WERI-Rb-1 (cell line): ENCODE measurements at regions not wholly inside any gene's neighbourhood (a gene's known extent, or its start where the extent isn't known, plus 50 kb on each side); places are given as distances from the start of the nearest gene placed in this dataset.

ENCODE experiments used
- DNase-seq: peaks from one replicate; pipeline ENCODE4 v3.0.0-alpha.2; 2020
- H3K27ac ChIP-seq: fragments of 250-450 bp; sonication (Bioruptor Pico); 2 replicates; pipeline ENCODE4 v1.5.1; 2020; ENCODE audit warnings: mild to moderate bottlenecking, moderate library complexity
- H3K27me3 ChIP-seq: fragments of 250-450 bp; sonication (Bioruptor Pico); 2 replicates; pipeline ENCODE4 v1.5.1; 2021; ENCODE audit warnings: mild to moderate bottlenecking, low read depth, moderate library complexity; ENCODE audit not compliant: insufficient read depth, severe bottlenecking
- H3K36me3 ChIP-seq: fragments of 250-450 bp; sonication (Bioruptor Pico); 2 replicates; pipeline ENCODE4 v1.5.1; 2020; ENCODE audit warnings: mild to moderate bottlenecking, moderate library complexity
- H3K4me3 ChIP-seq: 2 replicates; pipeline ENCODE4 v1.5.1; 2011; ENCODE audit warnings: low read depth, mild to moderate bottlenecking, control low read depth, low read length
- H3K9me3 ChIP-seq: fragments of 250-450 bp; sonication (Bioruptor Pico); 2 replicates; pipeline ENCODE4 v1.5.1; 2021; ENCODE audit warnings: mild to moderate bottlenecking, moderate library complexity; ENCODE audit not compliant: severe bottlenecking
- TF ChIP-seq, protein P1 (sequence below): IDR thresholded peaks from 2 replicates; pipeline ENCODE4 v1.5.1; 2011; ENCODE audit warnings: low read depth, mild to moderate bottlenecking, control low read depth, inconsistent platforms, low read length

DNA sequence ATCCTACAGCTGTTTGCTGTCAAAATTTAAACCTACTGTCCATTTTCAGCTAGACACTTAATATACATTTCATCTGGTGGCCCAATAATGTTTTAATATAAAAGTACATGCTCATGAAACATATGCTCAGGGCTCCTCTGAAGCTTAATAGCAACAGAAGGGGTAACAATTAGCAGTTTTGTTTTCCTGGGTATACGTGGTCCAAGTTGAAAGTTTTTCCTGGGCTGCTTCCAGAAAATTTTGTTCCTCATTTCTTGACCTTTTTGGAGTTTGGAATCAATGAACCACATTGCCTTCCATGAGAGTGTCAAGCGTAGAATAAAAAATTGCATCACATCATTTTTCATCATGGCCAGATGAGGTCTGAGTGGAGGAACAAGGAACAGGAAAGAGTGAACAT is 537.3 kb upstream of the MGMT start:
- no peak overlapping the region for H3K4me3 ChIP-seq
- TF ChIP-seq, protein P1, sequence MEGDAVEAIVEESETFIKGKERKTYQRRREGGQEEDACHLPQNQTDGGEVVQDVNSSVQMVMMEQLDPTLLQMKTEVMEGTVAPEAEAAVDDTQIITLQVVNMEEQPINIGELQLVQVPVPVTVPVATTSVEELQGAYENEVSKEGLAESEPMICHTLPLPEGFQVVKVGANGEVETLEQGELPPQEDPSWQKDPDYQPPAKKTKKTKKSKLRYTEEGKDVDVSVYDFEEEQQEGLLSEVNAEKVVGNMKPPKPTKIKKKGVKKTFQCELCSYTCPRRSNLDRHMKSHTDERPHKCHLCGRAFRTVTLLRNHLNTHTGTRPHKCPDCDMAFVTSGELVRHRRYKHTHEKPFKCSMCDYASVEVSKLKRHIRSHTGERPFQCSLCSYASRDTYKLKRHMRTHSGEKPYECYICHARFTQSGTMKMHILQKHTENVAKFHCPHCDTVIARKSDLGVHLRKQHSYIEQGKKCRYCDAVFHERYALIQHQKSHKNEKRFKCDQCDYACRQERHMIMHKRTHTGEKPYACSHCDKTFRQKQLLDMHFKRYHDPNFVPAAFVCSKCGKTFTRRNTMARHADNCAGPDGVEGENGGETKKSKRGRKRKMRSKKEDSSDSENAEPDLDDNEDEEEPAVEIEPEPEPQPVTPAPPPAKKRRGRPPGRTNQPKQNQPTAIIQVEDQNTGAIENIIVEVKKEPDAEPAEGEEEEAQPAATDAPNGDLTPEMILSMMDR, result no peak
- peaks cover 3% of the 10 kb centered on the region for H3K27me3 ChIP-seq
- no peaks in the 10 kb centered on the region for H3K9me3 ChIP-seq
- no peaks in the 10 kb centered on the region for H3K36me3 ChIP-seq
- no peak for DNase-seq
- H3K27ac ChIP-seq, result no peak overlapping the region

- no peaks in the 10 kb centered on the region for H3K9me3 ChIP-seq
- TF ChIP-seq, protein P1, result no peak
- H3K4me3 ChIP-seq, result no peak overlapping the region
- no peak overlapping the region for H3K27ac ChIP-seq
- H3K36me3 ChIP-seq, result no peaks in the 10 kb centered on the region
- DNase-seq, result no peak
- peaks cover 3% of the 10 kb centered on the region for H3K27me3 ChIP-seq
Measured at GRCh38 chr10:128930515-128930914, 536.5 kb upstream of the MGMT start.

DNA sequence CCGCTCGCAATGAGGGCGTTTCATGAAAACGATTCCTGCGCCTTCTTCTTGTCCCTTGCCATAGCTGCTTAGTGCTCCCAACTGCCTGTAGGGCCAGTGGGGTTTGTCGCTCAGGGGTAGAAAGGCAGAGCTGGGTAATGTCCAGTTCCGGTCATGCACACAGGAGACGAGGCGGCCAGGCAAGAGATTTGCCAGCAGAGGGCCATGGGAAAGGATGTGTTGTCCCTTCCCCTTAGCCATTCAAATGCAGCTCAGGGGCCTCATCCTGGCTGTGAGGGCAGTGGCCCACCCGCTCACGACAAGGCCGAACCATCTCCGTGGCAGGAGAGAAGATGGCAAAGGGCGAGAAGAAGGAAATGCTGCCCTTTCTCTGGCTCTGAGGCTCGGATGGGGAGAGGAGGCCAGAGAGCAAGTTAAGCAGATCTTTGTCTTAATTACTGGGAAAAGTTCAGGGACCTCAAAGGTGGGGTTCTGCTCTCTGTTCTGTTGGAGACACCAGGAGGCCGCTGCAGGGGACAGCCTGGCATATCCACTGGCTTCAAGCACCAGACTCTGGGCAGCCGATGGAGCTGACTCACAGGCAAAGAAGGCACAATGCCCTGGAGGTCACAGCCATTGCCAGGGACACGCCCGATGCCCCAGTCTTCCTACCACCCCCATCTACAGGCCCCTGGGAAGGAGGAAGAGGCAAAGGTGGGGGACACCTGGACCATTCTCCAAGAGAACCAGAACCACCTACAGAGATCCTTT is 534.8 kb upstream of the MGMT start:
- Histone ChIP-seq H3K27me3 (peaks cover 3% of the 10 kb centered on the region), H3K36me3 (no peaks in the 10 kb centered on the region), H3K27ac (no peak overlapping the region), H3K9me3 (no peaks in the 10 kb centered on the region), H3K4me3 (no peak overlapping the region)
- TF ChIP-seq, protein P1, result 0 out of 2 replicates have a peak, but pooled peaks have one; percentile 15
- no peak for DNase-seq

- H3K36me3 ChIP-seq, result no peaks in the 10 kb centered on the region
- DNase-seq, result no peak
- peaks cover 3% of the 10 kb centered on the region for H3K27me3 ChIP-seq
- H3K4me3 ChIP-seq, result no peak overlapping the region
- no peak overlapping the region for H3K27ac ChIP-seq
- TF ChIP-seq, protein P1, result no peak
- no peaks in the 10 kb centered on the region for H3K9me3 ChIP-seq
Measured at GRCh38 chr10:128934492-128934891, 532.5 kb upstream of the MGMT start.

GRCh38 chr10:128936392-128936791 is 530.6 kb upstream of the MGMT start:
- Histone ChIP-seq H3K27ac (no peak overlapping the region), H3K4me3 (no peak overlapping the region), H3K9me3 (no peaks in the 10 kb centered on the region), H3K36me3 (no peaks in the 10 kb centered on the region), H3K27me3 (peaks cover 2% of the 10 kb centered on the region)
- DNase-seq, result no peak
- TF ChIP-seq, protein P1, result no peak

DNA sequence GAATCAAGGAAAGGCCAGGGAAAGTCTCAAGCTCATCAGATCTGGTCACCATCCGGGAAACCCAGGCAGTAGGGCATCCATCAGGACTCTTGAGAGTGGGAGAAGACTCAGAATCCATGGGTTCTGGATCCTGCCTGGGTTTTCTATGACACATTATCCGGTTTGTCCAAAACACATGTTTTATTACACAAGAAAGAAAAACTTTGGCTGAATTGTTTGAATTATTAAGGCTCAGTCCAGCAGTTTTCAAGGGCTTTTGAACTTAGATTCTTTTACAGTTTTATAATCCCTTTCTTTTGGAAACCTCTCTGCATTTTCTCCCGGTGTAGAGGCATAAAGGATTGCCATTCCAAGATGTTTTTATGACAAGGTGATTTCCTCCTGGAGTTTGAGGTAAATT is 528.5 kb upstream of the MGMT start:
- no peaks in the 10 kb centered on the region for H3K36me3 ChIP-seq
- no peak overlapping the region for H3K4me3 ChIP-seq
- no peaks in the 10 kb centered on the region for H3K27me3 ChIP-seq
- H3K27ac ChIP-seq, result no peak overlapping the region
- H3K9me3 ChIP-seq, result no peaks in the 10 kb centered on the region
- TF ChIP-seq, protein P1, result no peak
- DNase-seq, result no peak
